ENCODE measurements at regions not wholly inside any gene's neighbourhood (a gene's known extent, or its start where the extent isn't known, plus 50 kb on each side); places are given as distances from the start of the nearest gene placed in this dataset.

- ChIA-PET CTCF (no interaction called here), POLR2A (no interaction called here)
- Histone ChIP-seq H3K27ac (ENCODE audit: low read depth, low read length) (no peak overlapping the region), H3K9me3 (ENCODE audit: control insufficient read depth, insufficient read depth, low read length) (peaks cover 3% of the 10 kb centered on the region; the same call in 1 of the 2 replicates), H3K4me3 (ENCODE audit: low read depth, low read length) (no peak overlapping the region), H3K27me3 (ENCODE audit: control insufficient read depth, insufficient read depth, low read length) (peaks cover 40% of the 10 kb centered on the region)
- DNase-seq (ENCODE audit: low read depth, low spot score), result no peak
- no peak for TF ChIP-seq CTCF (IDR thresholded peaks at IDR 0.05; ENCODE audit: low read depth, low read length)
Observed at GRCh38 chr9:124182741-124183140, 75.0 kb upstream of the NEK6 start.

GRCh38 chr9:124183772-124184171, 74.0 kb upstream of the NEK6 start:
- Histone ChIP-seq H3K27me3 (ENCODE audit: control insufficient read depth, insufficient read depth, low read length) (peaks cover 40% of the 10 kb centered on the region), H3K9me3 (ENCODE audit: control insufficient read depth, insufficient read depth, low read length) (peaks cover 3% of the 10 kb centered on the region; the same call in 1 of the 2 replicates), H3K27ac (ENCODE audit: low read depth, low read length) (no peak overlapping the region), H3K4me3 (ENCODE audit: low read depth, low read length) (no peak overlapping the region)
- ChIA-PET CTCF (no interaction called here), POLR2A (no interaction called here)
- DNase-seq (ENCODE audit: low read depth, low spot score), result no peak
- no peak for TF ChIP-seq CTCF (IDR thresholded peaks at IDR 0.05; ENCODE audit: low read depth, low read length)

- TF ChIP-seq CTCF (IDR thresholded peaks at IDR 0.05; ENCODE audit: low read depth, low read length), result no peak
- H3K4me3 ChIP-seq (ENCODE audit: low read depth, low read length), result no peak overlapping the region
- ChIA-PET CTCF (no interaction called here), POLR2A (no interaction called here)
- peaks cover 3% of the 10 kb centered on the region; the same call in 1 of the 2 replicates for H3K9me3 ChIP-seq (ENCODE audit: control insufficient read depth, insufficient read depth, low read length)
- DNase-seq (ENCODE audit: low read depth, low spot score), result no peak
- H3K27me3 ChIP-seq (ENCODE audit: control insufficient read depth, insufficient read depth, low read length), result peaks cover 36% of the 10 kb centered on the region
- no peak overlapping the region for H3K27ac ChIP-seq (ENCODE audit: low read depth, low read length)
Observed at GRCh38 chr9:124185413-124185812, 72.3 kb upstream of the NEK6 start.

- no peak for TF ChIP-seq CTCF (IDR thresholded peaks at IDR 0.05; ENCODE audit: low read depth, low read length)
- POLR2A ChIA-PET, result no interaction called here
- DNase-seq (ENCODE audit: low read depth, low spot score), result no peak
- no peak overlapping the region for H3K27ac ChIP-seq (ENCODE audit: low read depth, low read length)
- peaks cover 3% of the 10 kb centered on the region; the same call in 1 of the 2 replicates for H3K9me3 ChIP-seq (ENCODE audit: control insufficient read depth, insufficient read depth, low read length)
- peaks cover 27% of the 10 kb centered on the region for H3K27me3 ChIP-seq (ENCODE audit: control insufficient read depth, insufficient read depth, low read length)
- no peak overlapping the region for H3K4me3 ChIP-seq (ENCODE audit: low read depth, low read length)
- CTCF ChIA-PET, result no interaction called here
Observed at GRCh38 chr9:124187311-124187710, 70.4 kb upstream of the NEK6 start.

- H3K4me3 ChIP-seq (ENCODE audit: low read depth, low read length), result no peak overlapping the region
- no peak for DNase-seq (ENCODE audit: low read depth, low spot score)
- no peak overlapping the region for H3K27ac ChIP-seq (ENCODE audit: low read depth, low read length)
- H3K27me3 ChIP-seq (ENCODE audit: control insufficient read depth, insufficient read depth, low read length), result peaks cover 26% of the 10 kb centered on the region
- ChIA-PET CTCF (no interaction called here), POLR2A (no interaction called here)
- H3K9me3 ChIP-seq (ENCODE audit: control insufficient read depth, insufficient read depth, low read length), result peaks cover 3% of the 10 kb centered on the region; the same call in 1 of the 2 replicates
- TF ChIP-seq CTCF (IDR thresholded peaks at IDR 0.05; ENCODE audit: low read depth, low read length), result no peak
Observed at GRCh38 chr9:124188331-124189110, 69.2 kb upstream of the NEK6 start.

Data from AG04450 (cell line).